GM19372 (cell line): ENCODE measurements at regions not wholly inside any gene's neighbourhood (a gene's known extent, or its start where the extent isn't known, plus 50 kb on each side); places are given as distances from the start of the nearest gene placed in this dataset.

Experiments
- ATAC-seq: cut with Tn5 transposase; IDR thresholded peaks from one replicate; pipeline ENCODE4 v1.9.1; 2021; ENCODE audit warnings: mild to moderate bottlenecking, low read depth, moderate library complexity; ENCODE audit not compliant: unreplicated experiment

DNA sequence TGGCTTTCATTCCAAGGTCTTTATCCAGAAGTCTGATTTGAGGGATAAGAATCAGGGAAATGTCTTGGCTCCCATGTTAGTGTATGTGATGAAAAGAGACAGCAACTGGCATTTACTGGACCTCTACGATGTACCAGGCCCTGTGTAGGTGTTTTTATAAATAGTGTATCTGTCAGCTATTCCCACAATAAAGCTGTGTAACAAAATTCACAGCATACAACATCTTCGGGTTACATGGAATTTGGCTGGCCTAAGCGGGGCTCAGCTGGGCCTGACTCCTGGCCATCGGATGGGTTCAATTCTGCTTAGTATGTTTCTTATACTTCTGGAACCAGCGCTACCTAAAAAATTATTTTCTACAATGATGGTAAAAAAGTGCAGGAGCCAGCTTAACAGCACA, 128.2 kb downstream of the SNX5 start:
- no peak for ATAC-seq

DNA sequence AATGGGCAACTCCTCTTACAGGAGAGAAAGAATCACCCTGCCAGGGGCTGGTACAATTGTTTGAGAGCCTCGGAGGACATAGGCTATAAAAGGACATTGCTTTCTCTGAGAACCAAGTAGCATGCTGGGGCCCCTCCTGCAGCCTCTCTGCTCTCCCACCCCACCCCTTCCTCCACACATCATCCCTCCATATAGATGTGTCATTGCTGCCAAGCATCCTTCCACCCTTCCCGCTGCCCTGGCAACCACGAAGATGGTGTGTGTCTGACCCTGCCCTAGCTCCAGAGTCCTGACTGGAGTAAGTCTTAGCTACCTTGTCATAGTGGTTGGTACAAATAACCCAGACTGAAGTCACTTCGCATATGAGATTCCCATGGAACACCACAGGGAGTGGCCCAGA, 129.7 kb downstream of the SNX5 start:
- no peak for ATAC-seq

DNA sequence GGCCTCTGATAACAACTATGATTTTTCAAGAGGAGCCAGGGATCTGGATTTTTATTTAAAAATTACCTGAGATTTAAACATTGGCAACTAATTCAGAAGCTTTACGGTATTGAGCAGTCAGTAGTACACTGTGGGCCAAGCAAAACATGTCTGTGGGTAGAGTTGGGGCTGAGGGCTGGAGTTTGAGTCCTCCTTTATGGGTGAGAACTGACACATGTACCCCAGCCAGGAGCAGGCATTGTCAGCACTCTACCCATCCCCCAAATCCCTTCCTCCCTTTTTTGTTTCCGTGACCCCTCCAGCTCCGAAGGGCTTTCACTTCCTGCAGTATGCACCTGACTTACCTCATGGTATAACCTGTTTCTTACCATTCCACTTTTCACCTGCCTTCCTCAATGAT, 131.4 kb downstream of the SNX5 start:
- no peak for ATAC-seq

DNA sequence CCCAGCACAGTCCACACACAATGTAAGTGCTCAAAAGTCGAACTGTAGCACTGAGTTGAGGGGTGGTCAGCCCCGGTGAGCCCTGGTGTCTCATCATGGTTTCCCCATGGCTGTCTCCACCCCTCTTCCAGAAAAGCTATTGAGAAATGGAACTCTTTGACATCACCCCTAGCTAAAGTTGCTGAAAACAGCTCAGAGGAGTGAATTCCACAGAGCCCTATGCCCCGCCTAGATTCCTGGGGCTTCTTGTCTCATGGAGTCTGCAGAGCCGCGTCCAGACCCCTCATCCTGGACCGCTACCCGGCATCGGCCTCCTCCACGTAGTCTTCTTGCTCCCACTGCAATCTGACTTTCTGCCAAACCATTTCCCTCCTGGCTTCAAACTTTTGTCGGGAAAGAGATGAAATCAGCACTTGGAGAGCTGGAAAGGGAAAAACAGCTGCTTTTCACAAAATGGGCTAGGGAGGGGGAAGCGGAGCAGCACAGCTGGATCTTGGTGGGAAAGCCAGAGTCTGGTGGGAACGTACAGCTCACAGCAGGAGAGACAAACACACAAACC, 132.2 kb downstream of the SNX5 start:
- no peak for ATAC-seq

DNA sequence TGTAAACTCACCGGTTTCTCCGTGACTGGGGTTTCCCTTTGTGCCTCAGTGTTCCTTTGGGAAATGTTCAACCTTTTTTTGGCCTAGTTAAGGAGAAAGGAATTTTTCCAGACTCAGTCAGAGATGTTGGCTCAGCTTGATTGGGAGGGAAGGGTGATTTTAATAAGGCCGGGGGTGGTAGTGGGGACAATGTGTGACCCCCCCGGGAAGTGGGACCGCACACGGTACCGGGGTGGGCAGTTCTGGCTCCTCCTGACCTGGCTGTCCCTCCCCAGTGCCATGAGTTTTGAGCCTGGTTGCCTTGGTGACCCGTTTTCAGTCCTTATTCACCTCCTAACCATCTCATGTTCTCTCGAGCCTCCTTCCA, 132.7 kb downstream of the SNX5 start:
- ATAC-seq = no peak

DNA sequence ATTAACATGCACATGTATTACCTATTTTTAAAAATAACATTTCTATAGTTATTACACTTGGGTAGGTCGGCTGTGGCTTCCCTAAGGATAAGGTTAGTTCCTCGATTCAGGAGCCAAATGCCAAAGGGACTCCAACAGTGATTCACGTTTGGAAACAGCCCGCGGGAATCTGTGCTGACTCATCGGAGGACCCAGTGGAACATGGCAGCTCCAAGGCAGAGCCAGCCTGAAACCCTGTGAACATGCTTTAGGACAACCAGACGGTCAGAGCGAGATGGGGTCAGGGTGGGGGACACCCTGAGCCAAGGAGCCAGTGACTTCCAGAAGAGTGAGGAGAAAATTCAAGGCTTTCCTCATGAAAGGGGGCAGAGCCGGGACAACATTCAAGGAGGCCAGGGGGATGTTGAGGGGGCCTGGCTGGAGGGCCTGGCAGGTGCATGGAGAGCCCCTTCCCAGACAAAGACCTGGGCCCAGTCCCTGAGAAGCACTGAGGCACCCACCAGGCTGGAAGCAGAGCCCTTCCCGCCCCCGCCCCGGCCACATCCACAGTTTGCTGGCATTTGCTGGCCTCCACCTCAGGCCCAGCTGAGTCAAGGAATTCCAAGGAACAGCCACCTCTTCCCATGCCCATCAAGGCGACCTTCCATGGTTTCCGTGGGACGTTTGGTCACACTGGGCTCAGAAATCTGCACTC, 133.2 kb downstream of the SNX5 start:
- ATAC-seq = no peak

DNA sequence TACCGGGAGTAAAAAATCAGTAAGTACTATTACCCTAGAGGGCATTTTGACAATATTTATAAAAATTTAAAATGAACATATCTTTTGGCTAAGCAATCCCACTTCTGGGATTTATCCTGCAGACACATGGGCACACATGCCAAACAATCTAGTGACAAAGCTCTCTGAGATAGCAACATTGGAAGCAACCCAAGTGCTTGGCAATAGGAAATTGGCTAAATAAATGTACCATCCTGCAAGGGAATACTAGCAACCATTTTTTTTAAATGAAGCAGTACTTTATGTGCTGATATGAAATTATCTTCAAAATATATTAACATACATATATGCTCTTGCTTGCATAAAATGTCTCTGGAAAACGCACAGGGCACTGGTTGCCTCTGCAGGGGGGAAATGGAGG, 133.8 kb downstream of the SNX5 start:
- ATAC-seq = no peak

DNA sequence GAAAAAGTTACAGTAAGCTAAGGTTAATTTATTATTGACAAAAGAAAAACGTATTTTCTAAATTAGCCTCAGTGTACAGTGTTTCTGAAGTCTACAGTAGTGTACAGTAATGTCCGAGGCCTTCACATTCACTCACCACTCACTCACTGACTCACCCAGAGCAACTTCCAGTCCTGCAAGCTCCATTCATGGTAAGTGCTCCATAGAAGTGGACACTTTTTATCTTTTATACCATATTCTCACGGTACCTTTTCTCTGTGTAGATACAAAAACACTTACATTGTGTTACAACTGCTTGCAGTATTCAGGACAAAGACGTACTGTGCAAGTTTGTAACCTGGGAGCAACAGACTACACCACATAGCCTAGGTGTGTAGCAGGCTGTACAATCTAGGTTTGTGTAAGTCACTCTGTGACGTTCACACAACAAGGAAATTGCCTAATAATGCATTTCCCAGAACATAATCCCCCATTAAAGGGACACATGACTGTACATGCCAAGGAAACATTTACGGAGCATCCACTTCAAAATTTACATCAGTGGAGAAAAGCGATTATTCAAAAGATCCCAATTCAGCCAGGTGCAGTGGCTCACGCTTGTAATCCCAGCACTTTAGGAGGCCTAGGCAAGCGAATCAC, 133.4 kb downstream of the BANF2 start:
- ATAC-seq = no peak

DNA sequence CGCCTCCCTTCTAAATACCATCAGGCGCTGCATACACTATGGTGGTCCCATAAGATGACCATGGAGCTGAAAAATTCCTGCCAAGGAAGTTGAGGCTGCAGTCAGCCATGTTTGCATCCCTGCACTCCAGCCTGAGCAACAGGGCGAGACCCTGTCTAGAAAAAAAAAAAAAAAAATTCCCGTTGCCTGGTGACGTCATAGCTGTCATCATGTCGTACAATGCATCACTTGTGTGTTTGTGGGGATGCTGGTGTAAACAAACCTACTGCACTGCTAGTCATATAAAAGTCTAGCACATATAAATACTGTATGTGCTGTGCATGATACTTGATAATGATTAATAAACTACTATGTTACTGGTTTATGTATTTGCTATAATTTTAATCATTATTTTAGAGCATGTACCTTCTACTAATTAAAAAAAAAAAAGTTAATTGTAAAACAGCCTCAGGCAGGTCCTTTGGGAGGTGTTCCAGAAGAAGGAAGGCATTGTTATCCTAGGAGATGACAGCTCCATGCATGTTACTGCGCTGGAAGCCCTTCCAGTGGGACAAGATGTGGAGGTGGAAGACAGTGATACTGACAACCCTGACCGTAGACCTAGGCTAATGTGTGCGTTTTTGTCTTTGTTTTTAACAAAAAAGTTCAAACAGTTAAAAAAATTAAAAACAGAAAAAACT, 132.6 kb downstream of the BANF2 start:
- no peak for ATAC-seq

DNA sequence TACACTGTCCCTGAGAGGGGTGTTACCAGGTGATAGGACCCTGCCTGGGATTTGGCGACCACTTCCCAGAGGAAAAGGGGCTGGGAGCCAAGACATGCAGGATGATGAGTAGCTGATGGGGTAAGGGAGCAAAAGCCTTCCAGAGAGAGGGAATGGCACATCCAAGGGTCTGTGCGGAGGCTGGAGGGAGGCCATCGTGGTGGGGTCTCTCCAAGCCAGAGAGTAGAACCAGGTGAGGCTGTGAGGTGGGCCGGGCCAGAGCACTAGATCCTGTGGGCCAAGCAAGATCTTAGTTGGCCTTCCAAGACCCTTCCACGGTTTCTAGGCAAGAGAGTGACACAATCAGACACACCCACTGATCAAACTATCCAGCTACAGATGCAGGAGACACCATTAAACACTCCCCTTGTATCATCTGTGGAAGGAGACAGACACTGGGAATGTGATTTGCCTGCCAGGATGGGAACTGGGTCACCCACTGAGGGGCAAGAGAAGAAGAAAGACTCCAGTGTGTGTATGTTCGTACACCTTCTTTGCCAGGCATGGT, 128.9 kb downstream of the BANF2 start:
- ATAC-seq = no peak

DNA sequence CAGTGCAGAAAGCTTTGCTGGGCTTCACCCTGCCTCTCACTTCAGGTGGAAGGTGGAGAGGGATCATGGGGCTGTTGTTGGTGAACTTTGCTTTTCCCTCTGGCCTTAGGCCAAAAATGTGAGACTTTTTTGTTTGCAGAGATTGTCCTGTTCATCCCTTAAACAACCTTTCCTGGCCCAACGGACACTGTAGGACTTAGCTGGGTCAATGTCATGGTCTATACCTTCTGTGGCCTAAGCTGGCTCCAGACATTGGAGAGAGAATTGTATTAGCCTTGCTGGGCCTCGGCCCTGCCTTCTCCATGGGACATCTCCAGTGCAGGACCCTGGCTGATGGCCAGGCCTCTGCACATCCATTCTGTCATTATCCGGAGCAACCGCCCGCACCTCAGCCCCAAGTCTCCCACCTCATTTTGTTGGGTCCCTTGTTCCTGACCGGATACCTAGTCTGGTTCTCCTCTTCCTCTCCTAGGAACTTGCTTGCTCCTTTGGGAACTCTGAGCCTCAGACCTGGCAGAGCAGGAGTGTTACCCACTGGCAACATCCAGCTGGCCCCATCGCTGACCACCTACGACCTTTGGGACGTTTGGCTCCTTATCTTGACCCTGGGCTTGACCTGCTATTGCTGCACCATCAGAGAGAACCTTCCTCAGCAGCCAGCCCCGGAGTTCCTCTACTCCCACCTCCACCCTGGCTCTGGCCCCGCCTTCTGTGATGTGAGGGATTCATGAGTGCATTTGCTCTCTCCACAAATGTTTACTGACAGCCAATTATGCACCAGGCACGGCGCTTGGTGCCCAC, 128.2 kb downstream of the BANF2 start:
- no peak for ATAC-seq

DNA sequence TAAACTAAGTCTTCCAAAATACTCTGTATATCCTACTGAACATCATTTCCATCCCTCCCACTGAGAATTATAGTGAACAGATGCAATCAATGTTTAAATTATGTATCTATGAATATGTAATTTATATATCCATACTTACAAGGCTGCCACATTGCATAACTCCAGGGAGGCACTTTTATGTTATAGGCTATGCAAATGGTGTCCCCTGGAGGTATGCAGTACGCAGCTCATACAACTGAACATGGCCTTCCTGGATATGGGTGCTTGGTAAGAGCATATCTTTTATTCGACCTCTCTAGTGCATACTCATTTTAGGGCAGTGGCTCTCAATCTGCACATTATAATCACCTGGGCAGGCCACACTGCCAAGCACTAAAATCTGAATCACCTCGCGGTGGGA, 127.3 kb downstream of the BANF2 start:
- no peak for ATAC-seq

DNA sequence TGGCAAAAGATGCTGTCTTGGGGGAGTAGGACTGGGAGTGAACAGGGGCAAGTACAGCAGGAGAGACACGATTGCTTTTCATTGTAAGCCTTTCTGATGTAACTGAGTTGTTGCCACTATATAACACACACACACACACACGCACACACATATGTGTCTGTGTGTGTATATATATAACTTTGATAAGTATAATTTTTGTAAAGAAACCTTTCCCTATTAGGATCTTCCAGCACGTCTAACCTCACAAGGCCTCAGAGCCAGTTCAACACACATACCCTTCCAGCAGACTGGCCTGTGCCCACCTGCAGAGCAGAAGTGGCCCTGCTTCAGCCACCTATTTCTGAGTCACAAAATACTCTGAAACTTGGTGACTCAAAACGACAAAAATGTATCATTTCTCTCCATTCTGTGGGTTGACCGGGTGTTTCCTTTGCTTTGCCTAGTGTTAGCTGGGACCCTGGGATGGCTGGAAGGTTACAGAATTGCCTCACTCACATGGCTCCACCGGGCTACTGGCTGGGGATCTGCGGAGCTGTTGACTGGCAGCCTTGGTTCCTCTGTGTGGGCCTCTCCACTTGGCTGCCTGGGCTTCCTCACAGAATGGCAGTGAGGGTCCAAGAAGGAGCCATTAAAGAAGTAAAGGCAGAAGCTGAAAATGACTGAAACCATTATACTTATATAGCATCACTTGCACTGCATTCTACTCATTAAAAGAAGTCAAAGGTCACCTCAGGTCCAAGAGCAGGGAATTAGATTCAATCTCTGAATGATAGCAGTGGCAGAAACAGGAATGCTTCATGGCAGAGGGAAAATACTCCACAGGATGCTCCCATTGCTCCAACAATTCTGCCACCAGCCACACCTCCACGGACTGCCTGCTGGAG, 126.4 kb downstream of the BANF2 start:
- peak; percentile 78 for ATAC-seq

DNA sequence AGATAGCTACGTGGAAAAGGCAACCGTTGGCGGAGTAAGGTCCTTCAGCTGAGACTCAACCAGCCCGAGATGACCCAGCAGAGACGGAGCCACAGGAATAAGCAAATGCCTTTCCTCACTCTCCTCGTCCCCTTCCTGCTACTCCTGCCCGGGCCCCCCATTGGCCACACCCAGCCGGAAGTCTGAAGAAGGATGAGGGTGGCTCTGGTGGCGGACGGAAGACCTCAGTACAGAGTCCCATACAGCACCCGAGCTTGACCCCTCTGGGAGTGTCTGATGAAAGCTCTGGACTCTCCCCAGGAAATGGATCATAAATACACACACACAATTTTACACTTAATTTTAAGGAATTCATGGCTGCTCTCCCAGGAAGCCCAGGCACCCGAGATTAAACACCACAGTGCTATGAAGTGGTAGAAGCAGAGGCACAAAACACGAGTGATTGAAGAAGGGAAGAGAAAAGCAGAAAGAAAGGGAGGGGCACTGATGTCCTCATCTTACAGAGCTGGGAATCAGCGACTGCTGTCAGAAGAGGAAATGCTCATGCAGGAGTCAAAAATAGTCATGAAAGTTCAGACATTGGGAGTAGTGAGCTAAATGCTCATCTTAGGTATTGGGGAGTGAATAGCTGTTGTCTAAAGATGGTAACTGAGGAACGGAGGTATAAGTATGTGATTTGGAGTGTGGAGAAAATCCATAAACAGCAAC, 125.6 kb downstream of the BANF2 start:
- ATAC-seq = no peak

DNA sequence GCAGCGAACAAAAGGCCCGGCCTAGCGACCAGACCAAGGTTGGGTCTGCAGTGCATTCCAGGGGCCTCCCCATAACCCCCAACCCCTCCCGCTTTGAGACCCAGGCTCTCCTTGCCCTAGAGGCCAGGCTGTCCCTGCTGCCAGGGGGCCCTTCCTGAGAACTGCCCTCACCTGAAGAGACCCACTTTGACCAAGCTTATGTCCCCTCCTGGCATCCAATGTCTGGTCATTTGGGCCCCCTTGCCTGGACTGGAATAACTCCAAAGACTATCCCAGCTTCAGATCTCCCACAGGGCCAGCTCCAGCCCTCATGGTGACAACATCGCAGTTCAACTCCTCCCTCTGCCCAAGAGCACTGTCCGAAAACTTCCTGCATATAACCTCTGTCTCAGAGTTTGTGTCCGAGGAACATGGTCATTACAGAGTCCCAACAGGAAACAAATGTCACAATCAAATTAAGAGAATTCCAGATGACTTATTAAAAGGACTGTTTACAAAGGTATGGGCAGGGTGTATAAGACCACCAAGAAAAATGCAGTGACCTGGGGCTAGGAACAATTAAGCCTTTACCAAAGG, 125.0 kb downstream of the BANF2 start:
- no peak for ATAC-seq

DNA sequence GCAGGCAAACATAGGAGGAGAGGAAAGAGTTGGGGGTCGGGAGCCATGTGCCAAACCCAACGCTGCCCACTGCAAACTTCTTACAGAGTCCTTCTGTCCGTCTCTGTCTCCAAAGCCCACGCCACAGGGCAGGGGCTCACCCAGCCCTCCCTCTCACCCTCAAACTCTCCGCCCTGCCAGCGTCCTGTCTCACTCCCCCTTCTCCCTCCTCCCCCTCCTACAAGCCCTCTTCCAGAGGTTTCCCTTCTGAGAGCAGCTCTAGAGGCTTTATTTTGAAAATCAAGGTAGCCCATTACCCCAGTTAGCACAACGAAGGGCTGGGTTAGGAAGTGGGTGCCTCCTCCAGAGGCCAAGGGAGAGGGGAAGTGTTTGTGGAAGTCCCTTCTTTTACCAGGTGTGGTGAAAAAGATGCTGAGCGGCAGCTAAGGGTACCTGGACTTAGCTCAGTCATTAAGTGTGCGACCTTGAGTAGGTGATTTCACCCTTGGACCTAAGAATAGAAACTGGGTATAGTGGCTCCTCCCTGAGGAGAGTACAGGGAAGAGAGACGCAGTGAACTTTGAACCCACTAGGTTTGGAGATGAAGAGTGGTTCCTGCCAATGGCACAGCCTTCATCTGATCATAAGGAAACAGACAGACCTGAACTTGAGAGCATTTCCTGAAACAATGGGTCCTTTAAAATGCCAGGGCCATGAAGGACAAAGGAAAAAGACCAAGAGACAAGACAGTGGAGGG, 123.8 kb downstream of the BANF2 start:
- ATAC-seq = no peak

DNA sequence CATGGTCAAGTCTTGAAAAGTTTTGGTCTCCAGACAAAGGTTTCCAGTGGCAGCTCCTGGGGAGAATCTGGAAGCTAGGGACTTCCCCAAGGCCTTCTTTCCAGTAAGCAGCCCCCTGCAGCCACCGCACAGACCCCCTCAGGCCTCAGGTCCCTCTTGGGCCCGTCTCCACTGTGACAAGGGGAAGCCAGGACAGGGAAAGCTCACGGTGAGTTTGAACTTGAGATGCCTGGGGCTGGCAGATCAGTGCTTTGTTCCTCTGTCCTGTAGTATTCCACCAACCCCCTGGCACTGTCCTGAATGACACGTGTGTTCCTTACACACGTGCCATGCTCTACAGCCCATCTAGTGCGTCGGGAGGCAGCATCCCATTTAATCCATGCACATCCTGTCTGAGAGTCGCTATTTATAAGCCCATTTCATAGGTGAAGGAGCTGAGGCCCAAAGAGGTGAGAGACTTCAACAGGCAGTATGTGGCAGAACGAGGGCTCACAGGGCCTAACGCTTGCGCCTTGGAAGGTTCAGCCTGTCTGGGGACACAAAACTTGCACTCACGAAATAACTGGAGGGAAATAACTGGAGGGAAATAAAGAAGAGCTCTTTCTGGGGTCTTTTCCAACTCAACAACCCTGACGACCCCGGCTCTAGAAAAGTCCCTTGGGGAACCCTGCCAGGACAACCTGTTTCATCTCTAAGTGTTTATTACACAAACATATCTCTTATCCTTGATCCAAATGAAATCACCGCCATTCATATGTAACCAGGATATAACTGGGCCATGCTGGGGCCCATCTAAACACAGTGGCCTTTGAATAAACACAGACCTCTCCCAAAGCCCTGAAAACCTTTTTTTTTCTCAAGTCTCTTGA, 123.0 kb downstream of the BANF2 start:
- ATAC-seq = no peak
